ENCODE measurements at regions not wholly inside any gene's neighbourhood (a gene's known extent, or its start where the extent isn't known, plus 50 kb on each side); places are given as distances from the start of the nearest gene placed in this dataset.

DNA sequence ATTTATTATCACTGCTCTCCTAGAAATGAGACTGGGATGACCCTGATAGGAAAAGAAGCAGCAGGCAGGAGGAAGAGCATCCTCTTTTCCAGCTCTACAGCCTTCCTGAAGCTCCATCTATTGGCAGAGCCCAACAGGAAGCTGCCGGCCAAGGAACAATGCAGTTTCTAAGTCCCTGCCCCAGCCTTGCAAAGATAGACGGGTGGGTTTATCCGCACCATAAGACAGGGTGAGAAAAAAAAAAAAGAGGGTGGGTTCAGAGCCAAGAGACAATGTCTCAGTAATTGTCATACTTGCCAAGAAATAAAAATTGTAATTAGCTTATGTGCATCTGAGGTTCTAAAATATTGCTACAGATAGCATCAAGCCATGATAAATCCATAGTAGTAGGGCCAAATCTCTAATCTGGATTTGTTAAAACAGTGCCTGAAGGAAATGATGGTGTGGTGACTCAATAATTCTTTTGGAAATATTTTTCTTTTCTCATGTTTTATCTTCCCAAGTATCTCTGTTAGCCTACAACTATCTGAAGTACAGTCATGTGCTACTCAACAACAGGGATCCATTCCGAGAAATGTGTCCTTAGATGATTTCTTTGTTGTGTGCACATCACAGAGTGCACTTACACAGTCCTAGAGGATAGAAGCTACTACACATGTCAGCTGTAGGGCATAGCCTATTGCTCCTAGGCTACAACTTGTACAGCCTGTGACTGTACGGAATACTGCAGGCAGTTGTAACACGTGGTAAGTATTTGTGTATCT is 242.9 kb upstream of the CXCL12 start:
- no peak for ATAC-seq

DNA sequence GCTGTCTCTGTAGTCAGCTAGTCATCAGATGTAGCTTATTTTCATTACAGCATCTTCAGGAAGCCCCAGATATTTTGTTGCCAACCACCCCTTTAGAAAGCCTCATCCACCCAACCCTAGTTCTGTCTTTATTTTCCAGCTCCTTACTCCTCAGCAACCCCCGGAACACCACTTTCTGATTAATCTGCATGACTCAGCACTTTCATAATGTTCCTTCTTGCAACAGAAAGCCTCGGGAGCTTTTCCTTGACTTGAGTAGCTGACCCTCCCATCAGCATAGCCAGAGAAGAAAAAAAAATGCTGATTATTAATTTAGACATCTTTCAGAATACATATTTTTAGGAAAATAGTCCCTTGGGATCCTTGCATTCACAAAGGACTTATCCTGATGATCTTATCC is 244.0 kb upstream of the CXCL12 start:
- no peak for ATAC-seq

DNA sequence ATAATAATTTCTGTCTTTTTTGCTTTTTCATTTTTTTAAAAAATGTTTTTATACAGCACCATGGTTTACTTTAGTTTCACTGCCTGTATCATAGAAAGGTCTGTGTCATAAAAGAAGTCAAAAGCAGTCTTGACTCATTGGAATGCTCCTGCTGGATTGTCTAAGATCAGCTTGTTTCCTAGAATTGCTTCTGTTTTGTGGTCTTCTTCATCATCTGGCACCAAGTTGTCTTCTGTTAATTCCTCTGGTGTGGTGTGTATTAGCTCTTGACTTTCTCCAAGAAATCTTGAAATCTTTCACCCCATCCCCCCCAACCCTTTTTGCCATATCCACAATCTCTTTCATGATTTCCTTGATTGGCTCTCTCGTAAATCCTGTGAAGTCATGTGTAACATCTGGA is 250.3 kb upstream of the CXCL12 start:
- ATAC-seq = no peak

GRCh38 chr10:44636625-44637024 is 251.7 kb upstream of the CXCL12 start:
- no peak for ATAC-seq

DNA sequence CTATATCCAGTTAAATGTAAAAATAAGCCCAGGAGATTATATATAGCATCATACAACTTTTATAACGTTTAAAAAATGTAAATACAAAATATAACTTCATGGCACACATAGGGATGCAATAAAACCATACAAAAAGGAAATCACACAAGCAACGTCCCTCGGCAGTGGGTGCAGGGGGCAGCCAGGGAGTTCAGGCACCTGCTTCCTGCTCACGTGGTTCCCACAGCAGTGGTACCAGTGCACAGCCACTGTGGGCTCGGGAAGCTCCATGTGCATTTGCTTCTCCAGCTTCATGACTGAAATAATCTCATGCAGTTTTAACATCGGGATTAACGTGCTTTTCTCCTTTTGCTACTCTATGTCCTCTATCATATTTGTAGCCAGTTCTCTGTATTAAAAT is 255.5 kb upstream of the CXCL12 start:
- ATAC-seq = no peak

DNA sequence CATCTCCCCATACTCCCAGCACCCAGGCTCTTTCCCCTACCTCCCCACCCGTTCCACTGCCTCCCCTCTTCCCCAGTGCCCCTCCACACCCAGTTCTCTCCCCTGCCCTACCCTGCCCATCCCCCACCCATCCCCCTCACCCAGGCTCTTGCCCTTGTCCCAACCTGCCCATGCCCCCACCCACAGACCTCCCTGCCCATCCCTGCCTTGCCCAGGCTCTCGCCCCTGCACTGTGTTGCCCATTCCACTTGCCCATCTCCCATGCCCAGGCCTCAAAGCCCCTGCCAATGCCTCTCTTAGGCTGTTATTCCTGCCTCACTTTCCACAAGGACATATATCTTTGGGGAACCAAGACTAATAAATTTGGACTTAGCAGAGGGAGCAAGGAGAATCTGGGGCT is 262.6 kb upstream of the CXCL12 start:
- no peak for ATAC-seq

DNA sequence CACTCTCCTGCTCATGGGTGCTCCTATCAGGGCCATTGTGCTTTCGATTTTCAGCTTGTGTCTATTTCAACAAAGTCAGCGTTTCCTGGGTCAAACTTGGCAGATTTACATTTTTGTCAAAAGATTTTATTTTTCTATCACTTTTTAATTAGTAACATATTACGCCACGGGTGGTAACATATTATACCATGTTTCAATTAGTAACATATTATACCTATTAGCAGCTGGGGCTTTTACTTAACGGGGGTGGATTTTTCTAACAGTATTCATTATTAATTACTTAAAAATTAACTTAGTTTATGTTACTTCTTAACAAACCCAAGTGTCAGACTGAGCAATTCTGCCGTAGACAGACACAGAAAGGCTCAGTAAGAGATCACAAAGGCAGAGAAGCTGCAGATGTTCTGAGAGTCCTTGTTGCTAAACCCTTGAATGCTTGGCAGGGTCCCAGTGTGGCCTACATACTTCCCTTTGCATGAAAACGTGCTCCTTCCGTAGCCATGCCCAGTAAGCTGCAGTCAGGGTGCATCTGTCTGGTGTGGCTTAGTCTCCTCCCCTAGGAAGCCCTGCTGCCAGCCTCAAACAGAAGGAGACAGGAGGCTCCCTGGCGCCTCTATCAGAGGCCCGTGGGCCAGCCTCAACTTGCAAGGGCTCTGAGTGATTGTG is 263.1 kb upstream of the CXCL12 start:
- no peak for ATAC-seq

- ATAC-seq = no peak
These were observed 260.2 kb upstream of the TMEM72 start for GRCh38 chr10:44650691-44651661.

- ATAC-seq = no peak
These were observed 259.3 kb upstream of the TMEM72 start for GRCh38 chr10:44651834-44652233.

DNA sequence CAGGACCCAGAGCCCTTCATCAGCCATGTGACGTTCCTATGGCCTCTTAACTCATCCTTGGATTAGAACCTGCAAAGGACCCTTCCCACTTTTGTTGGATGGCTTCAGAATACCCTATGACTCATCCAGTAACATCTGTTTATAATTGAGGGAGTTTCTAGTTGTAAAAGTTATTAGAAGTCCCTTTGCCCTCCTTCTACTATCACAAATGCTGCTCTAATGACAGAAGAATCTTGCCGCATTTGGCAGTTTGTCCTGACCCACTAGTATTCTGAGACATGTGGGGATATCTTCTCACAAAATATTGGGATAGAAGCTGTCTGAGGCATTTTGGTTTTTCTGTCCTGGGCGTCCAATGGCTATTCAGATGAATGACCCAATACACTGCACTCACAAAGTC is 251.8 kb upstream of the TMEM72 start:
- no peak for ATAC-seq

GRCh38 chr10:44660271-44660670 is 250.9 kb upstream of the TMEM72 start:
- no peak for ATAC-seq

- ATAC-seq = no peak
These were observed 249.1 kb upstream of the TMEM72 start for GRCh38 chr10:44662051-44662450.

DNA sequence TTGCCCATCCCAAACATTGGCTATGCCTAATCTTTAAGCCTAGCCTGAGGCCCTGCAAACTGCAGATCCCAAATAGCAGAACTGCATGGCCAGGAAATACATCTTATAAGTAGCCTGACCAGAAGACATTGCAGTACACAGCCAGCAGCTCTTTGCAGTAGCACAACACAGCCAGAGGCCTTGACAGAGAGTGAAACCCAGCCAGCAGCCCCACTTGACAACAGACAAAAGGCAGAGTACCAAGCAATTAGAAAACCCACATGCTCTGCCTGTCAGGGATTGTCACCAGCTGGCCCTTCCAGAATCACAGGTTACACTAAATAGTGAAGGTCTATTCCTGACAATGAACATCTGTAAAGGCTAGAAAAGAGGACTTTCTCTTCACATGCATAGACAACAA is 242.8 kb upstream of the TMEM72 start:
- no peak for ATAC-seq

DNA sequence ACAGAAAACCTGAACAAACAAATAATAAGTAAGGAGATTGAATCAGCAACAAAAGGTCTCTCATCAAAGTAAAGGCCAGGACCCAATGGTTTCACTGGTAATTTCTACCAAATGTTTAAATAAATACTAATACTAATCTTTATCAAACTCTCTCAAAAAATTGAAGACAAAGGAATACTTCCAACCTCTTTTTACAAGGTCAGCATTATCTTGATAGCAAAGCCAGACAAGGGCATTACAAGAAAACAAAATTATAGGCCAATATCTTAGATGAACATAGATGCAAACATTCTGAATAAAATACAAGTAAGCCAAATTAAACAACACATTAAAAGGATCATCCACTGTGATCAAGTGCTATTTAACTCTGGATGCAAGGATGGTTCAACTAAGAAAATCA is 239.8 kb upstream of the TMEM72 start:
- ATAC-seq = no peak

GRCh38 chr10:44673245-44673983 is 237.7 kb upstream of the TMEM72 start:
- no peak for ATAC-seq

DNA sequence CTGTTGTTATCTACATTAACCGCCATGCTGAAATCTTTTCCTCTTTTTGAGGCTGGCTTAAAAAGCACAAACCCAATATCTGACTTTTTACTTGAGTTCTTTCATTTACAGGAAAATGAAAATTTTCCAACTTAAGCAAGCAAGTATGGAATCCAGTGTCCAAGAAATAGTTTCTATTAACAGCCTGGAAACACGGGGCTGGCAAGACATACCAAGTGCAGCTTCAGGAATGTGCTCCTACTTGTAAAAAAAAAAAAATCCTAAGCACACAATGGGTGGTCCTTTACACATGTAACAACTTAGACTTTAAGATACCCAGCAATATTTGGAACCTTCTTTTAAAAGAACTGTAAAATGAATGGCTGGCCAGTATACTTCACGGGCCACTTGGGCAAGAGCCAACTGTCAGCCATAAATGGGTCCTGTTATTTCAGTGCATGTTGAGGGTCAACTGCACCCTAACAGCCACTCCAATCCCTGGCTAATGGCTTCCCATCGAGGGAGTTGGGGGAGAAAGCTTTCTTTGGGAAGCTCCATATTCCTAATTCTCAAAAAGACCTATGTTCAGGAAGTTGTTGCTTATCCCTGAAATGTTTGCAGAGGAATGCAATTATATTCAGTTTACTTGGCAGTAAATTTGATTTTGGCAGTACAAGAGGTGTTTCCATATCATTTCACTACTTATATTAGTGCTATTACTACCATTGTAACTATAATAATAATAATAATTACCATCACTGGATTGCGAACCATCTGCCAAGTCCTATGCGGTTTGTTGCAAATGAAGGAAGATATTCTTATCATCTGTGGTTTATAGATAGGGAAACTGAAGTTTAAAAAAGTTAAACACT is 236.4 kb upstream of the TMEM72 start:
- no peak for ATAC-seq

GRCh38 chr10:44675387-44675874 is 235.7 kb upstream of the TMEM72 start:
- ATAC-seq = no peak

DNA sequence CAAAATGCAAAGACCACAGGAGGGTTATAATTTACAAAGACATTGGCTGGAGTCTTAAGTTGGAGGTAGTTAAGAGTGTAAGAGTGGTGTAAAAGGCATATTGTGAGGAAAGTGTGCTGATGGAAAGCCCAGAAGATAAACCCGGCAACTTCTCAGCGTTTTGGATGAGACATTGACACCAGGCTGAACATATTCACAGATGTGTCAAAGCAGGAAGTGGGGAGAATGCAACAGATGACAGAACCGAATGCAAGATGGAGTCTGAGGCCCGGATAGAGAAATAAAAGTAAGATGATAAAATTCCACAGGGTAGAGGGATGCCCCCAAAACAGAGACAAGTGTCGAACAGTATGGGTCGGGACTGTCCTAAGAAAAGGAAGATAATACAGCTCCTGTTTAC is 230.4 kb upstream of the TMEM72 start:
- no peak for ATAC-seq

DNA sequence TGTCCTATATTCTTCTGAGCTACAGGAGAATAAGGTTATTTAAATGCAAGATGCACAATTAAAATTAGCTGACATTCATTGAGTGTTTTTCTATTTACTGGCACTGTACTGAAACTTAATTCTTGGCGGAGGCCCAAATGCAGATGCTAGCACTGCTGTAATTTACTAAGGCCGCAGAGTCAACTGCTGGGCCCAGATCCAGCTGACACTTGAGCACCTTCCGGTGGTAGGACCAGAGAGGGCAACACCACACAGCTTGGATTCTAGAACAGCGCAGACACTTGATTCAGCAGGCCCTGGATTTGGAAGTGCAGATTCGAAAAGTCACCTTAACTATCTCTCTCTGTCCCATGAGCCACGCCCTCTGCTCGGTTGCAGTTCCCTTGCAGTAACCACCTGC is 228.6 kb upstream of the TMEM72 start:
- ATAC-seq = no peak

DNA sequence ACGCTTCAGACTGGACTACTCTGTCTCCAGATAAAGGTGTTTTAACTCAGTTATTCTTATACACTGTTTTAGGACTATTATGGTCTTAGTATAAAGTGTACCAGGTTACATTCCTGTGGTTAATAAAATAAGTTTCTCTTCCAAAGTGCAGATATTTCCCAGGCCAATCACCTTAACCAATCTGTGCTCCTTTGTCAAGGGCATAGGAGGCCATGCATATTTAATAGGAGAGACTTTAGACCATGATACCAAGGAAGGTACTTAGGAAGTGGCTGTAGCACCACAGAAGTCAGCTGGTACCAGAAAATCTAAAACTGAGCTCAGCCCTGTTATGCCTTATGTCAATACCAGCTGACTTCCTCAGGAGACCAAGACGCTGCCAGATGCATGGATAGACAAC is 226.5 kb upstream of the TMEM72 start:
- no peak for ATAC-seq

GRCh38 chr10:44685220-44685619 is 225.9 kb upstream of the TMEM72 start:
- ATAC-seq = no peak

GRCh38 chr10:44685747-44686146 is 225.4 kb upstream of the TMEM72 start:
- no peak for ATAC-seq
